WI38 (cell line): ENCODE measurements at regions not wholly inside any gene's neighbourhood (a gene's known extent, or its start where the extent isn't known, plus 50 kb on each side); places are given as distances from the start of the nearest gene placed in this dataset.

ENCODE experiments used
- H3K4me3 ChIP-seq: 2 replicates; pipeline ENCODE4 v1.5.1; 2011; ENCODE audit warnings: low read depth, mild to moderate bottlenecking, control low read depth, low read length
- TF ChIP-seq, protein P1 (sequence below): IDR thresholded peaks from 2 replicates; pipeline ENCODE4 v1.5.1; 2012; ENCODE audit warnings: low read depth, mild to moderate bottlenecking, control low read depth, low read length

- TF ChIP-seq, protein P1, sequence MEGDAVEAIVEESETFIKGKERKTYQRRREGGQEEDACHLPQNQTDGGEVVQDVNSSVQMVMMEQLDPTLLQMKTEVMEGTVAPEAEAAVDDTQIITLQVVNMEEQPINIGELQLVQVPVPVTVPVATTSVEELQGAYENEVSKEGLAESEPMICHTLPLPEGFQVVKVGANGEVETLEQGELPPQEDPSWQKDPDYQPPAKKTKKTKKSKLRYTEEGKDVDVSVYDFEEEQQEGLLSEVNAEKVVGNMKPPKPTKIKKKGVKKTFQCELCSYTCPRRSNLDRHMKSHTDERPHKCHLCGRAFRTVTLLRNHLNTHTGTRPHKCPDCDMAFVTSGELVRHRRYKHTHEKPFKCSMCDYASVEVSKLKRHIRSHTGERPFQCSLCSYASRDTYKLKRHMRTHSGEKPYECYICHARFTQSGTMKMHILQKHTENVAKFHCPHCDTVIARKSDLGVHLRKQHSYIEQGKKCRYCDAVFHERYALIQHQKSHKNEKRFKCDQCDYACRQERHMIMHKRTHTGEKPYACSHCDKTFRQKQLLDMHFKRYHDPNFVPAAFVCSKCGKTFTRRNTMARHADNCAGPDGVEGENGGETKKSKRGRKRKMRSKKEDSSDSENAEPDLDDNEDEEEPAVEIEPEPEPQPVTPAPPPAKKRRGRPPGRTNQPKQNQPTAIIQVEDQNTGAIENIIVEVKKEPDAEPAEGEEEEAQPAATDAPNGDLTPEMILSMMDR: no peak
Observed at GRCh38 chr2:223107825-223108224, 55.8 kb downstream of the KCNE4 start.

DNA sequence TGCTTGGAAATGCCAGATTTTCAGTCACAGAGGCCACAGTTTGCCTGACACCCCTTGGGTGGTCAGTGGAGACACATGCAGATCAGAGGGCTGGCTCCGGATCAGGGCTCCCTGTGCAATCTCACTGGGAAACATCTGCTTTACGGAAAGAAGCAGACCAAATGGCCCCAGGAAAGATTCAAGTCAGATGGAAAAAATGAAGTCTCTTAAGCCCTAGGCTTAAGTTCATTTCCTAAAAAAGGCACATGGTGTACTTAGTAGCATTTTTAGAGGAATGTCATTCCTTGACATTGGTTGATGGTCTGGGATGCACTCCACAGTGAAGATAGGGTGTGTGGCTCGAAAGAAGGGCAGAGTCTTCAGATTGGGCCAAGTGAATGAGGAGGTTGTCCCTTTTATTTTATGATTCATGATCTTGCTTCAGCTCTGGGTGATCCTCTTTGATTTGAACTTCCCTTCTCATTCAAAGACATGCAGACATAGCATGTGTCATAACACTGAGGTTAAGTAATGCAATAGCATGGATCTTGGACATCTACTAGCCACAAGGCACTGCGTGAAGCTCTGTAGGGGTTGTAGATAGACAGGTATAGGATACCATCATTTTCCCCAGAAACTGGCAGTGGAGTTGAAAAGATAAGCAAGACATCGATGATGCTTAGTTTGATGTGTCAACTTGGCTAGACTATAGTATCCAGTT, 56.5 kb downstream of the KCNE4 start:
- TF ChIP-seq, protein P1: no peak
- no peak overlapping the region for H3K4me3 ChIP-seq

More at GRCh38 chr2:223107825-223108224, 55.8 kb downstream of the KCNE4 start:
- no peak overlapping the region for H3K4me3 ChIP-seq

DNA sequence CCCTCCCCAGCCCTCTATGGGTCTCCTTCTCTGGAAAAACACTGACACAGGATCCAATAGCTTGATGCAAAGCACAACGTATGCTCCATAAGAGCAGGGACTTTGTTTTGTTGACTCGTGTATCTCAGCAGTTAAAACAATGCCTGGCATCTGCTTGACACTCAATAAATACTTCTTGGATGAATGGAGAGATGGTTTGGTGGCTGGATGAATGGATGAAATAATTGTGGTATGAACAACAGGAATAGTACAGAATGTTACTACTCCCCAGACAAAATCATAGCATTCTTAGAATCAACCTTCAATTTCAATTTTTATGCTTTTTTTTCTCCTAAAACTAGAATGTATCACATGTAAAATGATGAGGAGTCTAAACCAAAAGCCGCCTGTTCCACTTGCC, 57.4 kb downstream of the KCNE4 start:
- no peak overlapping the region for H3K4me3 ChIP-seq
- TF ChIP-seq, protein P1: no peak

DNA sequence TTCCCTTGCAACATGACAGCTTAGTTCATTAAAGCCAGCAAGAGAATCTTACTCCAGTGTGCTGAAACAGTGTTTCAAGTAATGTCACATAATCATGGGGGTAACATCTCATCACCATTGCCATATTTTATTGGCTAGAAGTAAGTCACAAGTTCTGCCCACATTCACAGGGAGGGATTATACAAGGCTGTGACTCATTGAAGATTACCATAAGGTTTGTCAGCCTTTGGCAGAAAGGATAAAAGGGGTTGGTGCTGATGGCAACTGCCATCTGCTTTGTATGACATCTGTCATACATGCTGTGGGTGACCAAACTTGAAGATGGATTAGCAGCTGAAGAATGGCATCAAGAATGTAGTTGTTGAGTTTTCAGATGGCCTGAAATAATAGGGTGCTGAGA, 61.2 kb downstream of the KCNE4 start:
- TF ChIP-seq, protein P1: no peak
- H3K4me3 ChIP-seq: no peak overlapping the region

- TF ChIP-seq, protein P1: no peak
- H3K4me3 ChIP-seq: no peak overlapping the region
Observed at GRCh38 chr2:223114170-223114569, 62.2 kb downstream of the KCNE4 start.

GRCh38 chr2:223114917-223115316, 62.9 kb downstream of the KCNE4 start:
- no peak overlapping the region for H3K4me3 ChIP-seq
- TF ChIP-seq, protein P1: no peak

DNA sequence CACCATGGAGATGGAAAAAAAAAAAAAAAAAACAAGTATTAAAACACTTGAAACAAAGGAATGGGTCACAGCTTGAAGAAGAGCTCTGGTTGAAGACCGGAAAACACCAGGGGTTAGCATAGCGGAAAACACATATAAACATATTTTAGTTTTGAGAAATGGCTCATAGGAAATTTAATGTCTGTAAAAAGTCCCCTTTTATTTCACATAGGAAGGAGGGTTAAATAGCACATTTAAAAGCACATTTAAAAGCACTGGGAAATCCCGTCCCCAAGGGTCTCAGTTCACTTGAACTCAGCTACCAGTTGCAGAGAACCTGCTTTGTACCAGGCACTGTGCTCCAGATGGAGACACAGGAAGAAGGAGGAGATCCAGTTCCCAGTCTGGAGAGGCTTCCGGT, 65.5 kb downstream of the KCNE4 start:
- TF ChIP-seq, protein P1: no peak
- no peak overlapping the region for H3K4me3 ChIP-seq
